ENCODE measurements at regions not wholly inside any gene's neighbourhood (a gene's known extent, or its start where the extent isn't known, plus 50 kb on each side); places are given as distances from the start of the nearest gene placed in this dataset.

DNA sequence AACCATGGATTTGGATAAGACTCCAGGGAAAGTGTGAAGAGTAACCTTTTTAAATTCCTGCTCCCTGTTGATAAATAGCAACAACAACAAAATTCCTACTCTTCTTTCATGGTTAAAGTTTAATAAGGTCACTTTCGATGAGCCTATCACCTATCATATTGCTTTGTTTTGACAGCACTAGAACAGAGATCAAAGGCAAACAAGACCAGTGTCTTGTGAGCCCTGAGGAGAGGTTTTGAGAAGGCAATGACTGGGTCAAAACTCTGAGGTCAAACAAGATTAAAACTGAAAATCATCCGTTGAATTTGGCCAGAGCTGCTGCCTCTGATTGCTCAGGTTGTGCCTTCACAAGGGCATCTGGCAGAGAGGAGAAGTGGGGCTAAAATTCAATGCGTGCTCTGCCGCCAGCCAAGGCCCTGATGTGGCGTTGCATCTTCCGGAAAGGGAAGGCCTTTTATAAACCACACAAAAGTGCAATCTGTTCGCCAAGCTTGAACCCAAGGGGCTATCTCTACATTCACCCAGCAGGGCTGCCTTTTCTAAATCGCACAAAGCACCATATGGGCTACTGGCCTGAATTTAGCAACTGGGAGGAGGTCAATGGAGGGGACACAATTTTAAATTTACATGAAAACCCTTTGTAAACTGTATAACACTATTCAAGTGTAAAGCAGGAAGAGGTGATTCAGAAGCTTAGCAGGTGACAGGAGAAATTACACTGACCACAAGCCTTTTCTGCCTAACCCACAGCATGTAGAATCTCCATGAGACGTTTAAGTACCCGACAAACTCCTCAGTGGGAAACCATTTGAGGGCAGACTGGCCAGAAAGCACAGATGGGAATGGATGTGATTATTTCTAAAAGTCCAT, 140.8 kb downstream of the DAD1 start:
- no peak for TF ChIP-seq EZH2phosphoT487 (IDR thresholded peaks at IDR 0.05; ENCODE audit: borderline replicate concordance, low read length)
- TF ChIP-seq, protein P1, sequence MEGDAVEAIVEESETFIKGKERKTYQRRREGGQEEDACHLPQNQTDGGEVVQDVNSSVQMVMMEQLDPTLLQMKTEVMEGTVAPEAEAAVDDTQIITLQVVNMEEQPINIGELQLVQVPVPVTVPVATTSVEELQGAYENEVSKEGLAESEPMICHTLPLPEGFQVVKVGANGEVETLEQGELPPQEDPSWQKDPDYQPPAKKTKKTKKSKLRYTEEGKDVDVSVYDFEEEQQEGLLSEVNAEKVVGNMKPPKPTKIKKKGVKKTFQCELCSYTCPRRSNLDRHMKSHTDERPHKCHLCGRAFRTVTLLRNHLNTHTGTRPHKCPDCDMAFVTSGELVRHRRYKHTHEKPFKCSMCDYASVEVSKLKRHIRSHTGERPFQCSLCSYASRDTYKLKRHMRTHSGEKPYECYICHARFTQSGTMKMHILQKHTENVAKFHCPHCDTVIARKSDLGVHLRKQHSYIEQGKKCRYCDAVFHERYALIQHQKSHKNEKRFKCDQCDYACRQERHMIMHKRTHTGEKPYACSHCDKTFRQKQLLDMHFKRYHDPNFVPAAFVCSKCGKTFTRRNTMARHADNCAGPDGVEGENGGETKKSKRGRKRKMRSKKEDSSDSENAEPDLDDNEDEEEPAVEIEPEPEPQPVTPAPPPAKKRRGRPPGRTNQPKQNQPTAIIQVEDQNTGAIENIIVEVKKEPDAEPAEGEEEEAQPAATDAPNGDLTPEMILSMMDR (IDR thresholded peaks at IDR 0.05; ENCODE audit: low read depth, low read length, poor library complexity, severe bottlenecking) = no peak
- peak overlapping the region; percentile 41 for H3K4me2 ChIP-seq (ENCODE audit: low read length)
- no peaks in the 10 kb centered on the region for H4K20me1 ChIP-seq (ENCODE audit: control insufficient read depth, insufficient read depth, low read depth, low read length)
- peak overlapping the region; percentile 20; the same call in 1 of the 2 replicates for H3K4me3 ChIP-seq (ENCODE audit: low read length)
- H3K36me3 ChIP-seq (ENCODE audit: control insufficient read depth, low read length) = no peaks in the 10 kb centered on the region
- no peaks in the 10 kb centered on the region for H3K9me3 ChIP-seq (ENCODE audit: control insufficient read depth, insufficient read depth, low read length)
- H3K4me1 ChIP-seq (ENCODE audit: control insufficient read depth, low read length) = peaks cover 16% of the 10 kb centered on the region
- H3K27me3 ChIP-seq (ENCODE audit: control insufficient read depth, low read length) = no peaks in the 10 kb centered on the region
- no peaks in the 10 kb centered on the region for H3F3A ChIP-seq (ENCODE audit: control insufficient read depth, insufficient read depth)
- H3K27ac ChIP-seq (ENCODE audit: low read depth, low read length) = peak overlapping the region; percentile 39
- no peaks in the 10 kb centered on the region for H3K9me2 ChIP-seq (replicated peaks; ENCODE audit: control insufficient read depth, low read length)
- no peaks in the 10 kb centered on the region for H3K79me2 ChIP-seq (ENCODE audit: control insufficient read depth, low read length)

DNA sequence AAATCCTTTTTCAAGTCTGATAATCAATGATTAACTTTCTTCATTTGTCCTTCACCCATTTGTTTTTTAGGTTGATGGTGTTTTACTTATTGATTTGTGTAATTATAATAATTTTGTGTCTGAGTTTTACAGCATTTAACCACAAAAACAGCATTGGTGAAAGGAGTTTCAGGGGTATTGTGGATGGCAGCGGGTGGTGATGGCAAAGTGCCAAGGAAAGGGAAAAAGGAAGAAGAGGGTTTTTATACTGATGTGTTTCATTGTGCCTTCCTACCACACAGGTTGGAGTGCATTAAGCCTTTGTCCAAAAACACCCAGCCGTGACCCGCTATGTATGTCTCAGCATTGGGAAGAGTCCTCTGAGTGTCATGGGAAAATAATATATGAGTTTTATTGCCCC, 150.3 kb downstream of the DAD1 start:
- Histone ChIP-seq H3K9me3 (ENCODE audit: control insufficient read depth, insufficient read depth, low read length) (no peaks in the 10 kb centered on the region), H3F3A (ENCODE audit: control insufficient read depth, insufficient read depth) (peaks cover 2% of the 10 kb centered on the region), H4K20me1 (ENCODE audit: control insufficient read depth, insufficient read depth, low read depth, low read length) (no peaks in the 10 kb centered on the region), H3K36me3 (ENCODE audit: control insufficient read depth, low read length) (no peaks in the 10 kb centered on the region), H3K9me2 (replicated peaks; ENCODE audit: control insufficient read depth, low read length) (no peaks in the 10 kb centered on the region), H3K27me3 (ENCODE audit: control insufficient read depth, low read length) (no peaks in the 10 kb centered on the region), H3K79me2 (ENCODE audit: control insufficient read depth, low read length) (no peaks in the 10 kb centered on the region), H3K27ac (ENCODE audit: low read depth, low read length) (no peak overlapping the region), H3K4me3 (ENCODE audit: low read length) (no peak overlapping the region), H3K4me1 (ENCODE audit: control insufficient read depth, low read length) (peaks cover 9% of the 10 kb centered on the region), H3K4me2 (ENCODE audit: low read length) (no peak overlapping the region)
- no peak for TF ChIP-seq EZH2phosphoT487 (IDR thresholded peaks at IDR 0.05; ENCODE audit: borderline replicate concordance, low read length)
- TF ChIP-seq, protein P1 (IDR thresholded peaks at IDR 0.05; ENCODE audit: low read depth, low read length, poor library complexity, severe bottlenecking) = no peak

DNA sequence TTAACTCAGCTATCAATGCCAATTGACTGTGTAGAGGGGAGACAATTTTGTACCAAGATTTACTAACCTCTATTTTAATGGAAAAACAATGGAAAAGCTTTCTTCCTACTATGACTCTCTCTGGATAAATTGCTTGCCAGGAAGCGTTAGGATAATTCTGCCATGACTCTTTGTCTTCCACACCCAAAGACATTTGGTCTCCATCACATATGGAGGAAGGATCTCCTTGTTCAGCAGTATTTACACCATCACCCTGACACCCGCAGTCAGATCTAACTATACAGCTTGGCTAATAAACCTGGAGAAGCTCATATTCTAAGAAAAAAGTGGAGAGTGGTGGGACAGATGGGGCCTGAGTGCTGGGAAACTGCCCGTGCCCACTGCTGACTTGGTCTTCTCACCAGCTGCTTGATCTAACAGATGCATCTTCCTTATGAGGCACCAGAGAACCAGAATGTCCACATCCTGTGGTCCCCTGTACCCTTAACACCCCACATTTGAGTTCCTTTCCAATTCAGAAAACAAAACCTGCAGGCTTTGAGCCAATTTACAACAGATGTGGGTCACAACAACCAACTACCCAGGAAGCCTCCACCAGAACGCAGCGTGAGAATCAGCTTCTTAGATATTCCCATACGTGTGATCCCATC, 154.0 kb downstream of the DAD1 start:
- TF ChIP-seq, protein P1 (IDR thresholded peaks at IDR 0.05; ENCODE audit: low read depth, low read length, poor library complexity, severe bottlenecking) = no peak
- TF ChIP-seq EZH2phosphoT487 (IDR thresholded peaks at IDR 0.05; ENCODE audit: borderline replicate concordance, low read length) = no peak

More for the DNA sequence above, 154.0 kb downstream of the DAD1 start:
- peaks cover 22% of the 10 kb centered on the region for H3F3A ChIP-seq (ENCODE audit: control insufficient read depth, insufficient read depth)
- no peaks in the 10 kb centered on the region for H3K27me3 ChIP-seq (ENCODE audit: control insufficient read depth, low read length)
- peaks cover 47% of the 10 kb centered on the region for H3K4me1 ChIP-seq (ENCODE audit: control insufficient read depth, low read length)
- H3K36me3 ChIP-seq (ENCODE audit: control insufficient read depth, low read length) = no peaks in the 10 kb centered on the region
- no peaks in the 10 kb centered on the region for H3K9me3 ChIP-seq (ENCODE audit: control insufficient read depth, insufficient read depth, low read length)
- H4K20me1 ChIP-seq (ENCODE audit: control insufficient read depth, insufficient read depth, low read depth, low read length) = no peaks in the 10 kb centered on the region
- no peaks in the 10 kb centered on the region for H3K9me2 ChIP-seq (replicated peaks; ENCODE audit: control insufficient read depth, low read length)
- H3K4me2 ChIP-seq (ENCODE audit: low read length) = no peak overlapping the region
- H3K27ac ChIP-seq (ENCODE audit: low read depth, low read length) = no peak overlapping the region
- no peaks in the 10 kb centered on the region for H3K79me2 ChIP-seq (ENCODE audit: control insufficient read depth, low read length)
- no peak overlapping the region for H3K4me3 ChIP-seq (ENCODE audit: low read length)

All from DOHH2 (cell line).